ENCODE measurements at regions not wholly inside any gene's neighbourhood (a gene's known extent, or its start where the extent isn't known, plus 50 kb on each side); places are given as distances from the start of the nearest gene placed in this dataset.

DNA sequence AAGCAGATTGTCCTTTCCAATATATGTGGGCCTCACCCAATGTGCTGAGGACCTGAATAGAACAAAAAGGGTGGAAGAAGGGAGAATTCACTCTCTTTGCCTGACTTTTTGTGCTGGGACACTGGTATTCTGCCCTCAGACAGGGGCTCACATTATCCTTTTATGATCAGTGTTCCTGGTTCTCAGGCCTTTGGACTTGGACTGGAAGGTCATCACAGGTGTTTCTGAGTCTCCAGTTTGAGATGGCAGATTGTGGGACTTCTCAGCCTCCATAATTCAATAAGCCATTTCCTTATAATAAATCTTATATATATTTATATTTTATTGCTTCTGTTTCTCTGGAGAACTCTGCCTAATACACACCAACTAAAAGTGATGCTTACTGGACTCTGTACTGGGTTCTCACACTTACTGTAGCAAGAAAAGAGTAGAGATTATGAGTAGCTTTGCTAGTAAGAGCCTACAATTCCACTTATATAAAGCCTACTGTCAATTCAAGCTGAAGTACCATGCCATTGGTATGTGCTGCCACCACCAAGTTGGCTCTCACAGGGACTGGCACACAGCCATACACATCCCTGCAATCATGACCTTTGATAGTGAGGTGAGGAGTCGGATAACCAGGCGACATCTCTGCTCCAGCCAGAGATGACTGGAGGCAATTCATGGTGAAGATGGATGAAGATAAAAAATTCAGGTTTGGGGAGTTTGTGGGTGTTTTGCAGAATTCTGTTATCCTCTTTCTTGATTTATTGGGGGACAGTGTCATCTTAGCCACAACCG lies 130.7 kb upstream of the NR3C1 start:
- TF ChIP-seq CTCF (IDR thresholded peaks at IDR 0.05) = no peak
- no peak for TF ChIP-seq POLR2AphosphoS5 (IDR thresholded peaks at IDR 0.05; ENCODE audit: low read depth, low read length)
- no peak for TF ChIP-seq REST (IDR thresholded peaks at IDR 0.05; ENCODE audit: insufficient read depth in 1 of 2, low read depth in 2 of 2, low read length in 1 of 2)
